ENCODE measurements at regions not wholly inside any gene's neighbourhood (a gene's known extent, or its start where the extent isn't known, plus 50 kb on each side); places are given as distances from the start of the nearest gene placed in this dataset.

GRCh38 chr11:90500922-90501568, 278.2 kb upstream of the CHORDC1 start:
- Histone ChIP-seq H3K79me2 (ENCODE audit: insufficient read depth) (no peaks in the 10 kb centered on the region), H3K9ac (no peak overlapping the region), H3K27me3 (ENCODE audit: insufficient read depth) (no peaks in the 10 kb centered on the region), H3K4me1 (ENCODE audit: control insufficient read depth in 1 of 2, insufficient read depth in 2 of 2, low read depth in 1 of 2, low read length in 1 of 2) (no peaks in the 10 kb centered on the region), H3F3A (replicated peaks; ENCODE audit: insufficient read depth) (no peaks in the 10 kb centered on the region), H3K9me3 (no peaks in the 10 kb centered on the region), H3K4me3 (ENCODE audit: low read depth in 2 of 2, low read length in 1 of 2) (no peak overlapping the region), H3K9me2 (no peaks in the 10 kb centered on the region), H3K27ac (ENCODE audit: low read depth in 2 of 2, low read length in 1 of 2) (no peak overlapping the region), H3K36me3 (replicated peaks in 1 of 2; ENCODE audit: control insufficient read depth in 1 of 2, insufficient read depth in 2 of 2, low read length in 1 of 2) (no peaks in the 10 kb centered on the region), H4K20me1 (ENCODE audit: insufficient read depth) (no peaks in the 10 kb centered on the region), H2AFZ (ENCODE audit: low read depth) (no peak overlapping the region), H3K4me2 (no peak overlapping the region)
- POLR2A ChIA-PET: no interaction called here
- no peak for DNase-seq
- CTCF ChIA-PET: no interaction called here
- no peak for TF ChIP-seq CTCF (IDR thresholded peaks at IDR 0.05)
- no peak for TF ChIP-seq USF2 (IDR thresholded peaks at IDR 0.05; ENCODE audit: borderline replicate concordance, low read depth, low read length)
- no peak for TF ChIP-seq RFX5 (IDR thresholded peaks at IDR 0.05; ENCODE audit: low read length)
- TF ChIP-seq EZH2phosphoT487 (IDR thresholded peaks at IDR 0.05; ENCODE audit: borderline replicate concordance, low read depth): no peak
- TF ChIP-seq TCF12 (IDR thresholded peaks at IDR 0.05): no peak
- TF ChIP-seq USF1 (IDR thresholded peaks at IDR 0.05; ENCODE audit: borderline replicate concordance, low read depth): no peak
- no peak for TF ChIP-seq RAD21 (IDR thresholded peaks at IDR 0.05; ENCODE audit: low read length)
- no peak for TF ChIP-seq ELF1 (IDR thresholded peaks at IDR 0.05)
- no peak for TF ChIP-seq GATA2 (CRISPR knock-in tag; IDR thresholded peaks at IDR 0.05)
- TF ChIP-seq FOXJ3 (CRISPR knock-in tag; IDR thresholded peaks at IDR 0.05): no peak
- TF ChIP-seq REST (IDR thresholded peaks at IDR 0.05; ENCODE audit: low read depth, low read length): no peak
- no peak for TF ChIP-seq MAX (IDR thresholded peaks at IDR 0.05; ENCODE audit: low read depth)
- TF ChIP-seq TEAD4 (IDR thresholded peaks at IDR 0.05; ENCODE audit: borderline replicate concordance, insufficient read depth): no peak
- TF ChIP-seq YY1 (IDR thresholded peaks at IDR 0.05; ENCODE audit: low read depth): no peak
- TF ChIP-seq GABPA (IDR thresholded peaks at IDR 0.05; ENCODE audit: low read depth): no peak
- no peak for TF ChIP-seq ZBTB33 (IDR thresholded peaks at IDR 0.05; ENCODE audit: borderline replicate concordance, low read depth)
- no peak for TF ChIP-seq SIN3A (IDR thresholded peaks at IDR 0.05; ENCODE audit: borderline replicate concordance, low read depth, low read length)
- WGBS (ENCODE audit: low lambda C conversion rate): 37% methylated on average over 5 of the region's 5 CpGs

Data from SK-N-SH (cell line).